ENCODE measurements at regions not wholly inside any gene's neighbourhood (a gene's known extent, or its start where the extent isn't known, plus 50 kb on each side); places are given as distances from the start of the nearest gene placed in this dataset.

- TF ChIP-seq CTCF (IDR thresholded peaks at IDR 0.05) (no peak), POLR2A (IDR thresholded peaks at IDR 0.05) (no peak), EP300 (IDR thresholded peaks at IDR 0.05) (no peak)
Observed at GRCh38 chr11:110029714-110030113, 63.5 kb upstream of the ZC3H12C start.
